ENCODE measurements at regions not wholly inside any gene's neighbourhood (a gene's known extent, or its start where the extent isn't known, plus 50 kb on each side); places are given as distances from the start of the nearest gene placed in this dataset.

DNA sequence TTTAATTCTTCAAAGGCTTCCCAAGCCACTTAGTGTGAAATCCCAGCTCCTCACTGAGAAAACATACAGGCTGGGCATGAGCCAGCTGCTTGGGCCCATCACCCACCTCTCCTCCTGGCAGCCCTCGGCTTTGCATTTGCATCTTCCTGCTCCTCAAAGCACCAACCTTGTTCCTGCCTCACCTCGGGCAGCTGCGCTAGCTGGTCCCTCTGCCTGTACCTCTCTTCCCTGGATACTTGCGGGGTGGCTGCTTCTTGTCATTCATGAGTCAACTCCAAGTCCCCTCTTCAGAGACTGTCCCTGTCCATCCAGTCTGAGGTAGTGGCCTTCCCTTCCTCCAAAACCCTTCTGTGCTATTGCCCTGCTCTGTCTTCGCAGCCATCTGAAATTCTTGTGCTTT lies 116.1 kb upstream of the CXCL14 start:
- H3K9me2 ChIP-seq (replicated peaks; ENCODE audit: insufficient read depth, low read length), result no peaks in the 10 kb centered on the region
- no peak overlapping the region for H3K27ac ChIP-seq (ENCODE audit: low read length)
- no peak overlapping the region for H3K4me3 ChIP-seq (ENCODE audit: low read length)
- no peak overlapping the region for H3K4me2 ChIP-seq (ENCODE audit: low read depth, low read length)
- no peak for TF ChIP-seq EZH2phosphoT487 (IDR thresholded peaks at IDR 0.05; ENCODE audit: low read length)
- no peak for TF ChIP-seq CTCF (IDR thresholded peaks at IDR 0.05; ENCODE audit: low read length)
- no peak for TF ChIP-seq EZH2 (optimal IDR thresholded peaks at IDR 0.05; ENCODE audit: low read depth, low read length)
- no peaks in the 10 kb centered on the region for H3K9me3 ChIP-seq (replicated peaks; ENCODE audit: insufficient read depth, low read length)
- no peaks in the 10 kb centered on the region for H3K27me3 ChIP-seq (replicated peaks; ENCODE audit: insufficient read depth, low read length)
- H3K9ac ChIP-seq (ENCODE audit: low read length), result no peak overlapping the region
- no peaks in the 10 kb centered on the region for H3F3A ChIP-seq (ENCODE audit: insufficient read depth, low read length)
- H4K20me1 ChIP-seq (ENCODE audit: insufficient read depth, low read length), result no peaks in the 10 kb centered on the region
- no peak for DNase-seq
- H3K36me3 ChIP-seq (replicated peaks; ENCODE audit: insufficient read depth, low read length), result no peaks in the 10 kb centered on the region
- no peak overlapping the region for H2AFZ ChIP-seq (ENCODE audit: low read length)
- no peaks in the 10 kb centered on the region for H3K4me1 ChIP-seq (ENCODE audit: low read length)
- no peaks in the 10 kb centered on the region for H3K79me2 ChIP-seq (ENCODE audit: low read length)

- no peak overlapping the region for H3K9ac ChIP-seq (ENCODE audit: low read length)
- no peaks in the 10 kb centered on the region for H3K9me2 ChIP-seq (replicated peaks; ENCODE audit: insufficient read depth, low read length)
- H3F3A ChIP-seq (ENCODE audit: insufficient read depth, low read length), result no peaks in the 10 kb centered on the region
- no peaks in the 10 kb centered on the region for H3K27me3 ChIP-seq (replicated peaks; ENCODE audit: insufficient read depth, low read length)
- no peak overlapping the region for H3K4me3 ChIP-seq (ENCODE audit: low read length)
- no peaks in the 10 kb centered on the region for H3K36me3 ChIP-seq (replicated peaks; ENCODE audit: insufficient read depth, low read length)
- H3K27ac ChIP-seq (ENCODE audit: low read length), result no peak overlapping the region
- no peak overlapping the region for H2AFZ ChIP-seq (ENCODE audit: low read length)
- no peak for DNase-seq
- H3K4me2 ChIP-seq (ENCODE audit: low read depth, low read length), result no peak overlapping the region
- H3K9me3 ChIP-seq (replicated peaks; ENCODE audit: insufficient read depth, low read length), result no peaks in the 10 kb centered on the region
- H3K4me1 ChIP-seq (ENCODE audit: low read length), result no peaks in the 10 kb centered on the region
- H4K20me1 ChIP-seq (ENCODE audit: insufficient read depth, low read length), result no peaks in the 10 kb centered on the region
- H3K79me2 ChIP-seq (ENCODE audit: low read length), result no peaks in the 10 kb centered on the region
- TF ChIP-seq EZH2phosphoT487 (IDR thresholded peaks at IDR 0.05; ENCODE audit: low read length), result no peak
- no peak for TF ChIP-seq CTCF (IDR thresholded peaks at IDR 0.05; ENCODE audit: low read length)
- TF ChIP-seq EZH2 (optimal IDR thresholded peaks at IDR 0.05; ENCODE audit: low read depth, low read length), result no peak
Observed at GRCh38 chr5:135694012-135694411, 115.2 kb upstream of the CXCL14 start.

- H3K79me2 ChIP-seq (ENCODE audit: low read length), result no peaks in the 10 kb centered on the region
- H3K36me3 ChIP-seq (replicated peaks; ENCODE audit: insufficient read depth, low read length), result no peaks in the 10 kb centered on the region
- H4K20me1 ChIP-seq (ENCODE audit: insufficient read depth, low read length), result no peaks in the 10 kb centered on the region
- H3F3A ChIP-seq (ENCODE audit: insufficient read depth, low read length), result no peaks in the 10 kb centered on the region
- no peak overlapping the region for H3K4me2 ChIP-seq (ENCODE audit: low read depth, low read length)
- no peak overlapping the region for H3K4me3 ChIP-seq (ENCODE audit: low read length)
- H3K9ac ChIP-seq (ENCODE audit: low read length), result no peak overlapping the region
- TF ChIP-seq EZH2phosphoT487 (IDR thresholded peaks at IDR 0.05; ENCODE audit: low read length) (no peak), CTCF (IDR thresholded peaks at IDR 0.05; ENCODE audit: low read length) (no peak), EZH2 (optimal IDR thresholded peaks at IDR 0.05; ENCODE audit: low read depth, low read length) (no peak)
- no peaks in the 10 kb centered on the region for H3K9me2 ChIP-seq (replicated peaks; ENCODE audit: insufficient read depth, low read length)
- no peaks in the 10 kb centered on the region for H3K4me1 ChIP-seq (ENCODE audit: low read length)
- no peaks in the 10 kb centered on the region for H3K27me3 ChIP-seq (replicated peaks; ENCODE audit: insufficient read depth, low read length)
- DNase-seq, result no peak
- H2AFZ ChIP-seq (ENCODE audit: low read length), result no peak overlapping the region
- H3K9me3 ChIP-seq (replicated peaks; ENCODE audit: insufficient read depth, low read length), result no peaks in the 10 kb centered on the region
- no peak overlapping the region for H3K27ac ChIP-seq (ENCODE audit: low read length)
Observed at GRCh38 chr5:135693371-135693955, 114.7 kb upstream of the CXCL14 start.
